ENCODE measurements at regions not wholly inside any gene's neighbourhood (a gene's known extent, or its start where the extent isn't known, plus 50 kb on each side); places are given as distances from the start of the nearest gene placed in this dataset.

DNA sequence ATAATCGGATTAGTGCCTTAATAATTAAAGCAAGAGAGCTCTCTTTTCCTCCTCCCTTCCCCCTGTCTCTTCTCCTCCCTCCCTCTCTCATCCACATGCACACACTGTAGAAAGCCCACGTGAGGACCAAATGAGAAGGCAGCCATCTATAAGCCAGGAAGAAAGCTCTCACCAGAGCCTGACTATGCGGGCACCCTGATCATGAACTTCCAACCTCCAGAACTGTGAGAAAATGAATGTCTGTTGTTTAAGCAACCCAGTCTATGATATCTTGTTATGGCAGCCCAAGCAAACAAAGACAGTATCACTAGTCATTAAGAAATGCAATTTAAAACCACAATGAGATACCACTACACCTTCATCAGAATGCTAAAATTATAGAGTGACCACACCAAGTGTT lies 220.3 kb downstream of the EN1 start:
- no peaks in the 10 kb centered on the region for H3K27me3 ChIP-seq (ENCODE audit: insufficient read depth, low read length)
- H3K9me2 ChIP-seq (ENCODE audit: low read depth, low read length) = no peaks in the 10 kb centered on the region
- no peaks in the 10 kb centered on the region for H4K20me1 ChIP-seq (ENCODE audit: insufficient read depth, low read length)
- H3K4me1 ChIP-seq (ENCODE audit: insufficient read depth, low read length, severe bottlenecking) = no peaks in the 10 kb centered on the region
- H2AFZ ChIP-seq (ENCODE audit: low read length) = no peak overlapping the region
- no peaks in the 10 kb centered on the region for H3F3A ChIP-seq (ENCODE audit: insufficient read depth, low read length)
- no peak for TF ChIP-seq EZH2 (IDR thresholded peaks at IDR 0.05; ENCODE audit: borderline replicate concordance, low read length)
- TF ChIP-seq, protein P1, sequence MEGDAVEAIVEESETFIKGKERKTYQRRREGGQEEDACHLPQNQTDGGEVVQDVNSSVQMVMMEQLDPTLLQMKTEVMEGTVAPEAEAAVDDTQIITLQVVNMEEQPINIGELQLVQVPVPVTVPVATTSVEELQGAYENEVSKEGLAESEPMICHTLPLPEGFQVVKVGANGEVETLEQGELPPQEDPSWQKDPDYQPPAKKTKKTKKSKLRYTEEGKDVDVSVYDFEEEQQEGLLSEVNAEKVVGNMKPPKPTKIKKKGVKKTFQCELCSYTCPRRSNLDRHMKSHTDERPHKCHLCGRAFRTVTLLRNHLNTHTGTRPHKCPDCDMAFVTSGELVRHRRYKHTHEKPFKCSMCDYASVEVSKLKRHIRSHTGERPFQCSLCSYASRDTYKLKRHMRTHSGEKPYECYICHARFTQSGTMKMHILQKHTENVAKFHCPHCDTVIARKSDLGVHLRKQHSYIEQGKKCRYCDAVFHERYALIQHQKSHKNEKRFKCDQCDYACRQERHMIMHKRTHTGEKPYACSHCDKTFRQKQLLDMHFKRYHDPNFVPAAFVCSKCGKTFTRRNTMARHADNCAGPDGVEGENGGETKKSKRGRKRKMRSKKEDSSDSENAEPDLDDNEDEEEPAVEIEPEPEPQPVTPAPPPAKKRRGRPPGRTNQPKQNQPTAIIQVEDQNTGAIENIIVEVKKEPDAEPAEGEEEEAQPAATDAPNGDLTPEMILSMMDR (IDR thresholded peaks at IDR 0.05; ENCODE audit: low read length) = no peak
- no peak overlapping the region for H3K4me2 ChIP-seq (ENCODE audit: low read length)
- no peak overlapping the region for H3K27ac ChIP-seq (ENCODE audit: low read depth, low read length, poor library complexity, severe bottlenecking)
- H3K9ac ChIP-seq (ENCODE audit: low read length) = no peak overlapping the region
- H3K79me2 ChIP-seq (ENCODE audit: insufficient read depth, low read length) = no peaks in the 10 kb centered on the region
- H3K36me3 ChIP-seq (ENCODE audit: insufficient read depth, low read length) = no peaks in the 10 kb centered on the region
- H3K9me3 ChIP-seq (ENCODE audit: low read length) = no peaks in the 10 kb centered on the region
- H3K4me3 ChIP-seq (ENCODE audit: low read depth, low read length, poor library complexity, severe bottlenecking) = no peak overlapping the region

- Histone ChIP-seq H3K9me3 (ENCODE audit: low read length) (no peaks in the 10 kb centered on the region), H3K4me3 (ENCODE audit: low read depth, low read length, poor library complexity, severe bottlenecking) (no peak overlapping the region), H4K20me1 (ENCODE audit: insufficient read depth, low read length) (no peaks in the 10 kb centered on the region), H3K36me3 (ENCODE audit: insufficient read depth, low read length) (no peaks in the 10 kb centered on the region), H3K9me2 (ENCODE audit: low read depth, low read length) (no peaks in the 10 kb centered on the region), H3K4me2 (ENCODE audit: low read length) (no peak overlapping the region), H3F3A (ENCODE audit: insufficient read depth, low read length) (no peaks in the 10 kb centered on the region), H3K9ac (ENCODE audit: low read length) (no peak overlapping the region), H3K27me3 (ENCODE audit: insufficient read depth, low read length) (no peaks in the 10 kb centered on the region), H2AFZ (ENCODE audit: low read length) (no peak overlapping the region), H3K4me1 (ENCODE audit: insufficient read depth, low read length, severe bottlenecking) (no peaks in the 10 kb centered on the region), H3K79me2 (ENCODE audit: insufficient read depth, low read length) (no peaks in the 10 kb centered on the region), H3K27ac (ENCODE audit: low read depth, low read length, poor library complexity, severe bottlenecking) (no peak overlapping the region)
- TF ChIP-seq, protein P1 (IDR thresholded peaks at IDR 0.05; ENCODE audit: low read length) = no peak
- no peak for TF ChIP-seq EZH2 (IDR thresholded peaks at IDR 0.05; ENCODE audit: borderline replicate concordance, low read length)
Observed at GRCh38 chr2:118622913-118623312, 224.5 kb downstream of the EN1 start.

DNA sequence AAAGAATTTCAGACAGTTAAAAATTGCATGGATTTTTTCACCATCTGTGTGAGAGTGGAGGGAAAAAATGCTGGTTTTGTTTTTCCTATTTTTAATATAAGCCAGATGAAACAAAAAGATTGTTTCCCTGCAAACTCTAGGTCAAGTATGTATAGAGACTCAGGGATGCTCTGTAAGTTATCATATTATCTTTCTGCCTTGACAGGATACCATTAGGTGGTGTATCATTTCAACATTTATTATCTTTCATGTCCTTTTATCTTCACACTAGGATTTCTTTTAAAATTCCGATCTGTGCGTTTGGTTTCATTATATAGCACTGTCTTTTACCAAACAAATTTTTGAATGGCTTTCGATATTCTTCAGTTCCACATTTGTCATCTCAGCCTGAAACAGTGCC lies 225.3 kb downstream of the EN1 start:
- TF ChIP-seq, protein P1 (IDR thresholded peaks at IDR 0.05; ENCODE audit: low read length) = no peak
- no peak for TF ChIP-seq EZH2 (IDR thresholded peaks at IDR 0.05; ENCODE audit: borderline replicate concordance, low read length)
- Histone ChIP-seq H3K9me3 (ENCODE audit: low read length) (no peaks in the 10 kb centered on the region), H2AFZ (ENCODE audit: low read length) (no peak overlapping the region), H3K27ac (ENCODE audit: low read depth, low read length, poor library complexity, severe bottlenecking) (no peak overlapping the region), H3K4me3 (ENCODE audit: low read depth, low read length, poor library complexity, severe bottlenecking) (no peak overlapping the region), H3K36me3 (ENCODE audit: insufficient read depth, low read length) (no peaks in the 10 kb centered on the region), H3K9me2 (ENCODE audit: low read depth, low read length) (no peaks in the 10 kb centered on the region), H3K9ac (ENCODE audit: low read length) (no peak overlapping the region), H3K27me3 (ENCODE audit: insufficient read depth, low read length) (no peaks in the 10 kb centered on the region), H4K20me1 (ENCODE audit: insufficient read depth, low read length) (no peaks in the 10 kb centered on the region), H3K79me2 (ENCODE audit: insufficient read depth, low read length) (no peaks in the 10 kb centered on the region), H3K4me2 (ENCODE audit: low read length) (no peak overlapping the region), H3F3A (ENCODE audit: insufficient read depth, low read length) (no peaks in the 10 kb centered on the region), H3K4me1 (ENCODE audit: insufficient read depth, low read length, severe bottlenecking) (no peaks in the 10 kb centered on the region)
